Lower leg skin (tissue), 3 donors: ENCODE measurements at regions not wholly inside any gene's neighbourhood (a gene's known extent, or its start where the extent isn't known, plus 50 kb on each side); places are given as distances from the start of the nearest gene placed in this dataset.

Experiments
- CTCF ChIP-seq, 3 donors: fragments of 450-650 bp; IDR thresholded peaks; one replicate each; pipeline ENCODE4 v1.5.1; 2016; ENCODE audit warnings: antibody characterized with exemption in 3 of 3, mild to moderate bottlenecking in 3 of 3, moderate library complexity in 2 of 3
- POLR2A ChIP-seq, 2 donors: fragments of 450-650 bp; IDR thresholded peaks; one replicate each; pipeline ENCODE4 v1.6.1; 2016 to 2017; ENCODE audit warnings: antibody characterized with exemption in 2 of 2, mild to moderate bottlenecking in 1 of 2, moderate library complexity in 1 of 2

GRCh38 chr9:95626341-95626740 is 109.6 kb upstream of the PTCH1 start:
- no peak for TF ChIP-seq CTCF (IDR thresholded peaks at IDR 0.05)
- TF ChIP-seq POLR2A (IDR thresholded peaks at IDR 0.05), result no peak
